NB4 (cell line): ENCODE measurements at regions not wholly inside any gene's neighbourhood (a gene's known extent, or its start where the extent isn't known, plus 50 kb on each side); places are given as distances from the start of the nearest gene placed in this dataset.

Experiments used
- MYC ChIP-seq: IDR thresholded peaks from 2 replicates; pipeline ENCODE4 v1.6.1; 2011; ENCODE audit warnings: low read depth, low read length
- TF ChIP-seq, protein P1 (sequence below): IDR thresholded peaks from one replicate; pipeline ENCODE4 v1.5.1; 2012; ENCODE audit warnings: low read depth, low read length

DNA sequence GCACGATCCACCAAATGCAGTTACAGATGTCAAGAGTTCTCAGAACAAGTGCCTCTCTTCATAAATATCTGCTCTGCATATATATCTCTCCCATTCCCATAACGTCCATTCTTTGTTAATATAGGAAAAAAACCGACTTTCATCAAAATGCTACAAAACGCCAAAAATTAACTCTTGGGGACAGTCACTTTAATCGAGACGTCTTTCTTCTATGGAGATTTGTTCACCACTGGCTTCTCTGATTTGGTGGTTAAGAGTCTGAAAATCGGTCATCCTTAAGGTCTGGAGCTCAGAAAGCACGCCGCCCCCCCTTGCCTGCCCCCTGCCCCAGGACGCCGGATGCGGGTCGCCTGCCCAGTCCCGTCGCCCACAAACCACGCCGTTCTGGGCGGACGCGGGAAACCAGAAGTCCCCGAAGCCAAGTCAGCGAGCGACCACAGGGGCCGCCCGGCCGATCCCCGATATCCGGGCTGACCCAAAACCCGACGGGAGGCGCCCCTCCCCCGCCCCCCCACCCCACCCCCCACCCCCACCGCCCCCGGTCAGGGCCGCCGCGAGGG is 252.7 kb downstream of the TJP1 start:
- TF ChIP-seq, protein P1, sequence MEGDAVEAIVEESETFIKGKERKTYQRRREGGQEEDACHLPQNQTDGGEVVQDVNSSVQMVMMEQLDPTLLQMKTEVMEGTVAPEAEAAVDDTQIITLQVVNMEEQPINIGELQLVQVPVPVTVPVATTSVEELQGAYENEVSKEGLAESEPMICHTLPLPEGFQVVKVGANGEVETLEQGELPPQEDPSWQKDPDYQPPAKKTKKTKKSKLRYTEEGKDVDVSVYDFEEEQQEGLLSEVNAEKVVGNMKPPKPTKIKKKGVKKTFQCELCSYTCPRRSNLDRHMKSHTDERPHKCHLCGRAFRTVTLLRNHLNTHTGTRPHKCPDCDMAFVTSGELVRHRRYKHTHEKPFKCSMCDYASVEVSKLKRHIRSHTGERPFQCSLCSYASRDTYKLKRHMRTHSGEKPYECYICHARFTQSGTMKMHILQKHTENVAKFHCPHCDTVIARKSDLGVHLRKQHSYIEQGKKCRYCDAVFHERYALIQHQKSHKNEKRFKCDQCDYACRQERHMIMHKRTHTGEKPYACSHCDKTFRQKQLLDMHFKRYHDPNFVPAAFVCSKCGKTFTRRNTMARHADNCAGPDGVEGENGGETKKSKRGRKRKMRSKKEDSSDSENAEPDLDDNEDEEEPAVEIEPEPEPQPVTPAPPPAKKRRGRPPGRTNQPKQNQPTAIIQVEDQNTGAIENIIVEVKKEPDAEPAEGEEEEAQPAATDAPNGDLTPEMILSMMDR, result no peak
- TF ChIP-seq MYC, result no peak
